Astrocyte of the spinal cord (primary cell): ENCODE measurements at regions not wholly inside any gene's neighbourhood (a gene's known extent, or its start where the extent isn't known, plus 50 kb on each side); places are given as distances from the start of the nearest gene placed in this dataset.

Source experiments
- DNase-seq: peaks from one replicate; pipeline ENCODE4 v3.0.0; 2011; ENCODE audit warnings: low read depth, low spot score
- H3K4me3 ChIP-seq: 2 replicates; pipeline ENCODE4 v1.5.1; 2011; ENCODE audit warnings: low read depth, mild to moderate bottlenecking, low read length, moderate library complexity
- CTCF ChIP-seq: IDR thresholded peaks from 2 replicates; pipeline ENCODE4 v1.5.1; 2012; ENCODE audit warnings: low read depth, mild to moderate bottlenecking, low read length, inconsistent platforms
- in situ Hi-C: cut with HindIII; loops from 2 replicates; pipeline ENCODE4 v1.10.0; 2017; ENCODE audit warnings: low sequenced_read_pairs

- no peak for TF ChIP-seq CTCF
- in situ Hi-C loops, result no loop called here
- no peak for DNase-seq
- H3K4me3 ChIP-seq, result no peak overlapping the region
Observed at GRCh38 chr11:134524201-134524600, 112.2 kb upstream of the B3GAT1 start.

- no peak for DNase-seq
- in situ Hi-C loops, result no loop called here
- no peak overlapping the region for H3K4me3 ChIP-seq
- no peak for TF ChIP-seq CTCF
Observed at GRCh38 chr11:134522782-134523570, 110.9 kb upstream of the B3GAT1 start.

GRCh38 chr11:134521452-134522289 lies 109.6 kb upstream of the B3GAT1 start:
- no peak for DNase-seq
- no peak overlapping the region for H3K4me3 ChIP-seq
- no peak for TF ChIP-seq CTCF
- in situ Hi-C loops, result no loop called here

GRCh38 chr11:134521001-134521400 lies 109.0 kb upstream of the B3GAT1 start:
- H3K4me3 ChIP-seq, result no peak overlapping the region
- in situ Hi-C loops, result no loop called here
- TF ChIP-seq CTCF, result no peak
- DNase-seq, result no peak

- no peak for TF ChIP-seq CTCF
- in situ Hi-C loops, result no loop called here
- no peak overlapping the region for H3K4me3 ChIP-seq
- DNase-seq, result no peak
Observed at GRCh38 chr11:134519788-134520187, 107.7 kb upstream of the B3GAT1 start.

GRCh38 chr11:134519390-134519750 lies 107.3 kb upstream of the B3GAT1 start:
- in situ Hi-C loops, result no loop called here
- TF ChIP-seq CTCF, result no peak
- no peak for DNase-seq
- no peak overlapping the region for H3K4me3 ChIP-seq
